ENCODE measurements at regions not wholly inside any gene's neighbourhood (a gene's known extent, or its start where the extent isn't known, plus 50 kb on each side); places are given as distances from the start of the nearest gene placed in this dataset.

DNA sequence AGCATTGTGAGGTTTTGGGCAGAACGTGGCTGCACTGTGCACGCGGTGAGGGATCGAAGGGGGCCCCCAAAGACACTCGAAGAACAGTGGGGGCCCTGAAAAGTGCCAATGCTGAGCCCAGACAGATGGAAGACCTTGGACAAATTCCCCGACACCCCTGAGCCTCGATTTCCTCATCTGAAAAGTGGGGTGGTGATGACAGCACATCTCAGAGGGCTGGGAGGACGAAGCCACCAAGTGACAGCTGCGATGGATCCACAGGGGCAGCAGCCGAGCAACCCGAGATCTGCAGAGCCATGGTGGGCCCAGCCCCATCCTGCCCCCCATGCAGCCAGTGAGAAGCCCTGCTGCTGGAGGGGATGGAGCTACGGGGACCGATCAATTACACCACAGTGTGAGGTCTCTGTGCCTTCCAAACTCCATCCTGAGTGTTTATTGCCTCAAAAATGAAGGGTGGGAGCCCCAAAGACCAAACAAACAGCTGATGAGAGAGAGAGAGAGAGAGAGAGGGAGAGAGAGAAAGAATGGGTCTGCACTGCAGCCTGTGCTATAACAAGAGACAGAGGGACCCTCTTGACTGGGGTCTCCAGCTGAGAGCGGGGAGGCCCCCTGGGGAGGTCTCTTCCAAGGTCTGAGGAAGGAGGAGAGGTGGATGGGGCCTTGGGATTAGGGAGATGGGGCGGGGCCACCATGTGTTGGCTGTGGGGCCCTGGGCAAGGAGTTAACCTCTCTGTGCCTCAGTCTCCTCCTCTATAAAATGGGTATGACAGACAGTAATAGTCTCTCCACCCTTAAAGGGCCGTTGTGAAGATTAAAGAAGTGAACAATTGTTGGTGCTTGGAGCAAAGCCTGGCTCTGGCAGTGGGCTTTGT lies 134.4 kb upstream of the IER5L start:
- no peak for TF ChIP-seq CTCF (IDR thresholded peaks at IDR 0.05)
- TF ChIP-seq POLR2A (IDR thresholded peaks at IDR 0.05): no peak
